GM18951 (cell line): ENCODE measurements at regions not wholly inside any gene's neighbourhood (a gene's known extent, or its start where the extent isn't known, plus 50 kb on each side); places are given as distances from the start of the nearest gene placed in this dataset.

ENCODE experiments used
- POLR2A ChIP-seq: IDR thresholded peaks from 4 replicates; pipeline ENCODE4 v1.6.1; 2011; ENCODE audit warnings: mild to moderate bottlenecking; ENCODE audit not compliant: insufficient read length, insufficient read depth; ENCODE audit errors: extremely low read depth
- in situ Hi-C: fragments of 300-500 bp; cut with MboI; formaldehyde crosslinking; loops from one replicate; pipeline ENCODE4 v1.12.0; 2022; ENCODE audit warnings: low sequenced_read_pairs, mixed read lengths, inconsistent platforms; ENCODE audit not compliant: unreplicated experiment

- in situ Hi-C loops: no loop called here
Observed at GRCh38 chr1:30286241-30286987, 437.0 kb downstream of the MATN1 start.

GRCh38 chr1:30285501-30285932, 437.9 kb downstream of the MATN1 start:
- in situ Hi-C loops: no loop called here
- no peak for TF ChIP-seq POLR2A

More at GRCh38 chr1:30286241-30286987, 437.0 kb downstream of the MATN1 start:
- TF ChIP-seq POLR2A: no peak

GRCh38 chr1:30284728-30285475, 438.5 kb downstream of the MATN1 start:
- no peak for TF ChIP-seq POLR2A
- in situ Hi-C loops: no loop called here

GRCh38 chr1:30284226-30284625, 439.2 kb downstream of the MATN1 start:
- TF ChIP-seq POLR2A: no peak
- in situ Hi-C loops: no loop called here

- in situ Hi-C loops: no loop called here
- TF ChIP-seq POLR2A: no peak
Observed at GRCh38 chr1:30283199-30283962, 440.0 kb downstream of the MATN1 start.

GRCh38 chr1:30280572-30280971, 442.8 kb downstream of the MATN1 start:
- no peak for TF ChIP-seq POLR2A
- in situ Hi-C loops: no loop called here

GRCh38 chr1:30277911-30278310, 445.5 kb downstream of the MATN1 start:
- TF ChIP-seq POLR2A: no peak
- in situ Hi-C loops: no loop called here

GRCh38 chr1:30277415-30277814, 446.0 kb downstream of the MATN1 start:
- in situ Hi-C loops: no loop called here
- no peak for TF ChIP-seq POLR2A

GRCh38 chr1:30275926-30276764, 447.2 kb downstream of the MATN1 start:
- no peak for TF ChIP-seq POLR2A

GRCh38 chr1:30274976-30275621, 448.3 kb downstream of the MATN1 start:
- TF ChIP-seq POLR2A: no peak
- in situ Hi-C loops: no loop called here

More at GRCh38 chr1:30275926-30276764, 447.2 kb downstream of the MATN1 start:
- in situ Hi-C loops: no loop called here

- in situ Hi-C loops: no loop called here
- no peak for TF ChIP-seq POLR2A
Observed at GRCh38 chr1:30274173-30274970, 449.0 kb downstream of the MATN1 start.
